HEK293 (cell line): ENCODE measurements at regions not wholly inside any gene's neighbourhood (a gene's known extent, or its start where the extent isn't known, plus 50 kb on each side); places are given as distances from the start of the nearest gene placed in this dataset.

Experiments used
- CTCF ChIA-PET: fragments of 350-600 bp; formaldehyde crosslinking; extraction: SDS; loops from one replicate; lab custom pipeline; 2021; ENCODE audit warnings: antibody characterized with exemption; lab: Yijun Ruan, JAX
- POLR2A ChIA-PET: fragments of 300-600 bp; formaldehyde crosslinking; extraction: SDS; loops from one replicate; lab custom pipeline; 2020; ENCODE audit warnings: antibody characterized with exemption, inconsistent platforms; lab: Yijun Ruan, JAX
- H3K27ac ChIP-seq: fragments of 200-500 bp; sonication (Bioruptor generic); 2 replicates; pipeline ENCODE4 v1.5.1; 2014; ENCODE audit warnings: low read depth, low read length, control low read depth, inconsistent platforms; ENCODE audit errors: extremely low read depth
- H3K36me3 ChIP-seq, 2 experiments: fragments of 200-500 bp in 1 of 2; sonication (Bioruptor generic) in 1 of 2; 1 replicate in 1 of 2; 2 replicates in 1 of 2; pipeline ENCODE4 v1.5.1; 2014 to 2017; ENCODE audit warnings: inconsistent platforms in 2 of 2, low read length in 2 of 2; ENCODE audit not compliant: control insufficient read depth in 2 of 2, insufficient read depth in 1 of 2
- H3K4me1 ChIP-seq: fragments of 200-500 bp; sonication (Bioruptor generic); 2 replicates; pipeline ENCODE4 v1.5.1; 2014; ENCODE audit warnings: mild to moderate bottlenecking, low read length, inconsistent platforms; ENCODE audit not compliant: control insufficient read depth, insufficient read depth
- H3K4me3 ChIP-seq: 2 replicates; pipeline ENCODE4 v1.5.1; 2011; ENCODE audit warnings: low read depth, mild to moderate bottlenecking, control low read depth, low read length, moderate library complexity
- H3K9me3 ChIP-seq: fragments of 200-500 bp; sonication (Bioruptor generic); 2 replicates; pipeline ENCODE4 v1.5.1; 2014; ENCODE audit warnings: low read depth, low read length, inconsistent platforms; ENCODE audit not compliant: control insufficient read depth, insufficient read depth
- BCL11A ChIP-seq: fragments of 450-650 bp; formaldehyde crosslinking; IDR thresholded peaks from 2 replicates; pipeline ENCODE4 v1.5.1; 2016; ENCODE audit warnings: low read depth, missing biosample characterization, missing genetic modification characterization
- HOXC10 ChIP-seq: sonication (generic); formaldehyde crosslinking; IDR thresholded peaks from 2 replicates; pipeline ENCODE4 v1.8.1; 2023; ENCODE audit warnings: mild to moderate bottlenecking, missing genetic modification reagents
- IKZF3 ChIP-seq: fragments of 450-650 bp; IDR thresholded peaks from 2 replicates; pipeline ENCODE4 v1.5.0; 2018; ENCODE audit warnings: missing biosample characterization, mild to moderate bottlenecking, missing genetic modification characterization, moderate library complexity
- KLF9 ChIP-seq: fragments of 450-650 bp; formaldehyde crosslinking; IDR thresholded peaks from 2 replicates; pipeline ENCODE4 v1.5.1; 2016; ENCODE audit warnings: missing biosample characterization, missing genetic modification characterization, low read depth
- SP2 ChIP-seq: fragments of 450-650 bp; formaldehyde crosslinking; IDR thresholded peaks from 2 replicates; pipeline ENCODE4 v1.5.1; 2016; ENCODE audit warnings: missing biosample characterization, missing genetic modification characterization
- ZBTB1 ChIP-seq: fragments of 450-650 bp; formaldehyde crosslinking; IDR thresholded peaks from 2 replicates; pipeline ENCODE4 v1.5.1; 2016; ENCODE audit warnings: missing biosample characterization, missing genetic modification characterization
- ZBTB17 ChIP-seq: fragments of 450-650 bp; formaldehyde crosslinking; IDR thresholded peaks from 2 replicates; pipeline ENCODE4 v1.5.1; 2016; ENCODE audit warnings: missing biosample characterization, missing genetic modification characterization
- ZBTB7A ChIP-seq: fragments of 450-650 bp; formaldehyde crosslinking; IDR thresholded peaks from 2 replicates; pipeline ENCODE4 v1.5.1; 2016; ENCODE audit warnings: low read depth, missing biosample characterization, missing genetic modification characterization
- ZNF16 ChIP-seq: fragments of 450-650 bp; formaldehyde crosslinking; IDR thresholded peaks from 2 replicates; pipeline ENCODE4 v1.5.1; 2016; ENCODE audit warnings: low read depth, missing biosample characterization, missing genetic modification characterization
- ZNF221 ChIP-seq: fragments of 450-650 bp; formaldehyde crosslinking; IDR thresholded peaks from 2 replicates; pipeline ENCODE4 v1.5.1; 2017; ENCODE audit warnings: missing biosample characterization, missing genetic modification characterization, borderline replicate concordance
- ZNF292 ChIP-seq: fragments of 450-650 bp; formaldehyde crosslinking; IDR thresholded peaks from 2 replicates; pipeline ENCODE4 v1.5.1; 2016; ENCODE audit warnings: low read depth, missing biosample characterization, missing genetic modification characterization, borderline replicate concordance
- ZNF324 ChIP-seq: fragments of 450-650 bp; formaldehyde crosslinking; IDR thresholded peaks from 2 replicates; pipeline ENCODE4 v1.5.1; 2016; ENCODE audit warnings: missing biosample characterization, missing genetic modification characterization
- ZNF341 ChIP-seq: fragments of 450-650 bp; formaldehyde crosslinking; IDR thresholded peaks from 2 replicates; pipeline ENCODE4; 2016; ENCODE audit warnings: low read depth, missing biosample characterization, missing genetic modification characterization
- ZNF426 ChIP-seq: fragments of 450-650 bp; formaldehyde crosslinking; IDR thresholded peaks from 2 replicates; pipeline ENCODE4 v1.5.1; 2017; ENCODE audit warnings: missing biosample characterization, missing genetic modification characterization, mild to moderate bottlenecking, inconsistent platforms, moderate library complexity
- ZNF473 ChIP-seq: fragments of 450-650 bp; formaldehyde crosslinking; IDR thresholded peaks from 2 replicates; pipeline ENCODE4 v1.5.1; 2017; ENCODE audit warnings: missing biosample characterization, missing genetic modification characterization
- ZNF571 ChIP-seq: fragments of 450-650 bp; formaldehyde crosslinking; IDR thresholded peaks from 2 replicates; pipeline ENCODE4 v1.5.0; 2017; ENCODE audit warnings: missing biosample characterization, missing genetic modification characterization
- ZNF621 ChIP-seq: fragments of 450-650 bp; formaldehyde crosslinking; IDR thresholded peaks from 2 replicates; pipeline ENCODE4 v1.5.1; 2017; ENCODE audit warnings: missing biosample characterization, missing genetic modification characterization
- ZNF792 ChIP-seq: fragments of 450-650 bp; formaldehyde crosslinking; IDR thresholded peaks from 2 replicates; pipeline ENCODE4 v1.5.1; 2016; ENCODE audit warnings: missing biosample characterization, missing genetic modification characterization
- TF ChIP-seq, protein P1 (sequence below): fragments of 450-650 bp; formaldehyde crosslinking; IDR thresholded peaks from 2 replicates; pipeline ENCODE4 v1.5.1; 2016; ENCODE audit warnings: missing biosample characterization, missing genetic modification characterization
- TF ChIP-seq, protein P2 (sequence below): fragments of 450-650 bp; formaldehyde crosslinking; IDR thresholded peaks from 2 replicates; pipeline ENCODE4 v1.5.1; 2016; ENCODE audit warnings: missing biosample characterization, missing genetic modification characterization
- TF ChIP-seq, protein P3 (sequence below): fragments of 450-650 bp; formaldehyde crosslinking; IDR thresholded peaks from 2 replicates; pipeline ENCODE4 v1.5.1; 2016; ENCODE audit warnings: missing biosample characterization, missing genetic modification characterization
- TF ChIP-seq, protein P4 (sequence below): fragments of 450-650 bp; formaldehyde crosslinking; IDR thresholded peaks from 2 replicates; pipeline ENCODE4 v1.5.1; 2017; ENCODE audit warnings: missing biosample characterization, missing genetic modification characterization
- TF ChIP-seq, protein P5 (sequence below): fragments of 450-650 bp; formaldehyde crosslinking; IDR thresholded peaks from 2 replicates; pipeline ENCODE4 v1.5.1; 2016; ENCODE audit warnings: missing biosample characterization, missing genetic modification characterization

DNA sequence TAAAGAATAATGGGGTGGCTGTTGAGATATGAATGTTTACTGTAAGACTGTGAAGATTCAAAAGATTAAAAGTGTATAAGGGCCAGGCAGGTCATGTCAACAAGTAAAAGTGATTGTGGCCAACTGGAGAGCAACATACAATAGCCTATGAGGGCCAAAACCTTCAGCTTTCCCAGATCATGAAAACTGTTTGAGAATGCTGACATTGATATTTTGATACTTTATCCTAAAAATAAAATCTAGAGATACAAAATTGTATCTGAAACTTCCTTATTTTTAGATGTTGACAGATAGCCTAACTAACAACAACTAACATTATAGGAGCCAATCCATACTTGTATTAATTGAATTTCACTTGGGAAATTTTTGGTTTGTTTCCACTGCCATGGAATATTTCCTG lies 70.3 kb upstream of the PAK5 start (continued):
- TF ChIP-seq, protein P1, sequence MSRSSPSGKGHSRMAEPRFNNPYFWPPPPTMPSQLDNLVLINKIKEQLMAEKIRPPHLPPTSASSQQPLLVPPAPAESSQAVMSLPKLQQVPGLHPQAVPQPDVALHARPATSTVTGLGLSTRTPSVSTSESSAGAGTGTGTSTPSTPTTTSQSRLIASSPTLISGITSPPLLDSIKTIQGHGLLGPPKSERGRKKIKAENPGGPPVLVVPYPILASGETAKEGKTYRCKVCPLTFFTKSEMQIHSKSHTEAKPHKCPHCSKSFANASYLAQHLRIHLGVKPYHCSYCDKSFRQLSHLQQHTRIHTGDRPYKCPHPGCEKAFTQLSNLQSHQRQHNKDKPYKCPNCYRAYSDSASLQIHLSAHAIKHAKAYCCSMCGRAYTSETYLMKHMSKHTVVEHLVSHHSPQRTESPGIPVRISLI (tag by site-specific recombination), result no peak
- no peak for TF ChIP-seq ZNF473 (tag by site-specific recombination)
- no peak for TF ChIP-seq ZNF621 (tag by site-specific recombination)

DNA sequence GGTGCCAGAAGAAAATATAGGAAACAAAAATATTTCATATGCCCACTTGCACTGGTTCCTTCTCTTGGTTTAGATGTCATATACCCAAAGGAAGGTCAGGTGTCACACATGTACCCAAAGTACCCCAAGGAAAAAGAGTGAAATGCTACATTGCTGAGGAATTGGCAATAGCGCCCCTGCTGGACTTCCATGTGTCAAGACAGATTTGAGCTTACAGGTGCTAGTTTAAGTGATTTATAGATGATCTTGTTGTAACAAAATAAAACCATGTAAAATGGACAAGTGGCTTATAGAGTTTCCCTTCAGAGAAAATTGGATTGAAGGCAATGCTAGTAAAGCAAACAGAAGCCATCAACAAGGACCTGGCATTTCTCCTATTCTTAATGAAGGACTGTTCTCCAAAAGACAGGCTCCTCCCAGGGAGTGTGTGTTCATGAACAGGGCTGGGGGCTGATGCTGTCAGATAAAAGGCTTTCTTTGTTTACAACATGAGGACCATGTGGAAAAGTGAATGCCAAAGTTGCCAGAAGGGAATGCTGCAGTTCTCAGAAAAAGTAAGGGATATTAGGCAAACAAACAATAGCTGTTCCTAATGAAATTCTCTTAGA lies 64.3 kb upstream of the PAK5 start:
- ChIA-PET POLR2A (no interaction called here), CTCF (interaction anchor here (0.5 to 5.6 kb wide), 31 partner anchors 9 to 1817 kb away, joined by 3 to 54 read pairs (median 4); partner anchors contain the start of genes ANKEF1 and SLX4IP)
- TF ChIP-seq, protein P2, sequence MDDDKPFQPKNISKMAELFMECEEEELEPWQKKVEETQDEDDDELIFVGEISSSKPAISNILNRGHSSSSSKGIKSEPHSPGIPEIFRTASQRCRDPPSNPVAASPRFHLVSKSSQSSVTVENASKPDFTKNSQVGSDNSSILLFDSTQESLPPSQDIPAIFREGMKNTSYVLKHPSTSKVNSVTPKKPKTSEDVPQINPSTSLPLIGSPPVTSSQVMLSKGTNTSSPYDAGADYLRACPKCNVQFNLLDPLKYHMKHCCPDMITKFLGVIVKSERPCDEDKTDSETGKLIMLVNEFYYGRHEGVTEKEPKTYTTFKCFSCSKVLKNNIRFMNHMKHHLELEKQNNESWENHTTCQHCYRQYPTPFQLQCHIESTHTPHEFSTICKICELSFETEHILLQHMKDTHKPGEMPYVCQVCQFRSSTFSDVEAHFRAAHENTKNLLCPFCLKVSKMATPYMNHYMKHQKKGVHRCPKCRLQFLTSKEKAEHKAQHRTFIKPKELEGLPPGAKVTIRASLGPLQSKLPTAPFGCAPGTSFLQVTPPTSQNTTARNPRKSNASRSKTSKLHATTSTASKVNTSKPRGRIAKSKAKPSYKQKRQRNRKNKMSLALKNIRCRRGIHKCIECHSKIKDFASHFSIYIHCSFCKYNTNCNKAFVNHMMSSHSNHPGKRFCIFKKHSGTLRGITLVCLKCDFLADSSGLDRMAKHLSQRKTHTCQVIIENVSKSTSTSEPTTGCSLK (tag by site-specific recombination), result no peak
- TF ChIP-seq SP2, result no peak
- no peak for TF ChIP-seq ZNF16 (tag by site-specific recombination)
- TF ChIP-seq, protein P3, sequence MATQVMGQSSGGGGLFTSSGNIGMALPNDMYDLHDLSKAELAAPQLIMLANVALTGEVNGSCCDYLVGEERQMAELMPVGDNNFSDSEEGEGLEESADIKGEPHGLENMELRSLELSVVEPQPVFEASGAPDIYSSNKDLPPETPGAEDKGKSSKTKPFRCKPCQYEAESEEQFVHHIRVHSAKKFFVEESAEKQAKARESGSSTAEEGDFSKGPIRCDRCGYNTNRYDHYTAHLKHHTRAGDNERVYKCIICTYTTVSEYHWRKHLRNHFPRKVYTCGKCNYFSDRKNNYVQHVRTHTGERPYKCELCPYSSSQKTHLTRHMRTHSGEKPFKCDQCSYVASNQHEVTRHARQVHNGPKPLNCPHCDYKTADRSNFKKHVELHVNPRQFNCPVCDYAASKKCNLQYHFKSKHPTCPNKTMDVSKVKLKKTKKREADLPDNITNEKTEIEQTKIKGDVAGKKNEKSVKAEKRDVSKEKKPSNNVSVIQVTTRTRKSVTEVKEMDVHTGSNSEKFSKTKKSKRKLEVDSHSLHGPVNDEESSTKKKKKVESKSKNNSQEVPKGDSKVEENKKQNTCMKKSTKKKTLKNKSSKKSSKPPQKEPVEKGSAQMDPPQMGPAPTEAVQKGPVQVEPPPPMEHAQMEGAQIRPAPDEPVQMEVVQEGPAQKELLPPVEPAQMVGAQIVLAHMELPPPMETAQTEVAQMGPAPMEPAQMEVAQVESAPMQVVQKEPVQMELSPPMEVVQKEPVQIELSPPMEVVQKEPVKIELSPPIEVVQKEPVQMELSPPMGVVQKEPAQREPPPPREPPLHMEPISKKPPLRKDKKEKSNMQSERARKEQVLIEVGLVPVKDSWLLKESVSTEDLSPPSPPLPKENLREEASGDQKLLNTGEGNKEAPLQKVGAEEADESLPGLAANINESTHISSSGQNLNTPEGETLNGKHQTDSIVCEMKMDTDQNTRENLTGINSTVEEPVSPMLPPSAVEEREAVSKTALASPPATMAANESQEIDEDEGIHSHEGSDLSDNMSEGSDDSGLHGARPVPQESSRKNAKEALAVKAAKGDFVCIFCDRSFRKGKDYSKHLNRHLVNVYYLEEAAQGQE, result no peak
- TF ChIP-seq ZBTB17 (tag by site-specific recombination), result no peak
- TF ChIP-seq ZNF292 (tag by site-specific recombination), result no peak
- no peak for TF ChIP-seq ZNF426 (tag by site-specific recombination)
- TF ChIP-seq ZBTB7A (tag by site-specific recombination), result no peak
- TF ChIP-seq IKZF3 (tag by site-specific recombination), result no peak
- TF ChIP-seq ZNF792 (tag by site-specific recombination), result no peak
- no peak for TF ChIP-seq ZNF341 (tag by site-specific recombination)

DNA sequence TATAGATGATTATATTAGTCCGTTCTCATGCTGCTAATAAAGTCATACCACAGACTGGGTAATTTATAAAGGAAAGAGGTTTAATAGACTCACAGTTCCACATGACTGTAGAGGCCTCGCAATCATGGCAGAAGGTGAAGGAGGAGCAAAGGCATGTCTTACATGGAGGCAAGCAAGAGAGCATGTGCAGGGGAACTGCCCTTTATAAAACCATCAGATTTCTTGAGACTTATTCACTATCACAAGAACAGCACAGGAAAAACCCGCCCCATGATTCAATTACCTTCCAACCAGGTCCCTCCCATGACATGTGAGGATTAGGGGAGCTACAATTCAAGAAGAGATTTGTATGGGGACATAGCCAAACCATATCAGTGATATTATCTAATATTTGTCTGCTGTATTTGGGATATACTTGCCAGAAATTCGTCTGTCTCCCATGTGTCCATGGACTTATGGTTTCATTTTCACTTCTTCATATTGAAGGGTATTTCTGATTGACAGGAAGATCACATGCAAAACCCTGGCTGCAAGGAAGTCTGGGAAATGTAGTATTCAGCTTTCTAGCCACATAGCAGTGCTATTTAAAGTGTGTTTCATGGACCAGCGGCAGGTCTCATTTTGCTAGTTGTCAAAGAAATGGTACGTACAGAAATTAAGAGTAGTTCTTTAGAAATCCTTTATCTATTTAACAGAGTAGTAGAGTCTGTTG lies 50.5 kb upstream of the PAK5 start:
- Histone ChIP-seq H3K27ac (no peak overlapping the region), H3K9me3 (no peaks in the 10 kb centered on the region), H3K4me1 (no peaks in the 10 kb centered on the region), H3K36me3 (no peaks in the 10 kb centered on the region), H3K4me3 (no peak overlapping the region)
- ChIA-PET CTCF (interaction anchor here (1.3 kb wide), 1 partner anchor 14 kb away, joined by 4 read pairs; no protein-coding TSS in a partner anchor), POLR2A (no interaction called here)
- no peak for TF ChIP-seq HOXC10 (CRISPR knock-in tag)
- no peak for TF ChIP-seq ZBTB1
- TF ChIP-seq KLF9, result no peak
- no peak for TF ChIP-seq BCL11A (tag by site-specific recombination)
- no peak for TF ChIP-seq ZNF571 (tag by site-specific recombination)
- TF ChIP-seq, protein P4, sequence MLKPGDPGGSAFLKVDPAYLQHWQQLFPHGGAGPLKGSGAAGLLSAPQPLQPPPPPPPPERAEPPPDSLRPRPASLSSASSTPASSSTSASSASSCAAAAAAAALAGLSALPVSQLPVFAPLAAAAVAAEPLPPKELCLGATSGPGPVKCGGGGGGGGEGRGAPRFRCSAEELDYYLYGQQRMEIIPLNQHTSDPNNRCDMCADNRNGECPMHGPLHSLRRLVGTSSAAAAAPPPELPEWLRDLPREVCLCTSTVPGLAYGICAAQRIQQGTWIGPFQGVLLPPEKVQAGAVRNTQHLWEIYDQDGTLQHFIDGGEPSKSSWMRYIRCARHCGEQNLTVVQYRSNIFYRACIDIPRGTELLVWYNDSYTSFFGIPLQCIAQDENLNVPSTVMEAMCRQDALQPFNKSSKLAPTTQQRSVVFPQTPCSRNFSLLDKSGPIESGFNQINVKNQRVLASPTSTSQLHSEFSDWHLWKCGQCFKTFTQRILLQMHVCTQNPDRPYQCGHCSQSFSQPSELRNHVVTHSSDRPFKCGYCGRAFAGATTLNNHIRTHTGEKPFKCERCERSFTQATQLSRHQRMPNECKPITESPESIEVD (tag by site-specific recombination), result no peak
- TF ChIP-seq ZNF221 (tag by site-specific recombination), result no peak
- TF ChIP-seq ZNF324 (tag by site-specific recombination), result no peak
- TF ChIP-seq, protein P5, sequence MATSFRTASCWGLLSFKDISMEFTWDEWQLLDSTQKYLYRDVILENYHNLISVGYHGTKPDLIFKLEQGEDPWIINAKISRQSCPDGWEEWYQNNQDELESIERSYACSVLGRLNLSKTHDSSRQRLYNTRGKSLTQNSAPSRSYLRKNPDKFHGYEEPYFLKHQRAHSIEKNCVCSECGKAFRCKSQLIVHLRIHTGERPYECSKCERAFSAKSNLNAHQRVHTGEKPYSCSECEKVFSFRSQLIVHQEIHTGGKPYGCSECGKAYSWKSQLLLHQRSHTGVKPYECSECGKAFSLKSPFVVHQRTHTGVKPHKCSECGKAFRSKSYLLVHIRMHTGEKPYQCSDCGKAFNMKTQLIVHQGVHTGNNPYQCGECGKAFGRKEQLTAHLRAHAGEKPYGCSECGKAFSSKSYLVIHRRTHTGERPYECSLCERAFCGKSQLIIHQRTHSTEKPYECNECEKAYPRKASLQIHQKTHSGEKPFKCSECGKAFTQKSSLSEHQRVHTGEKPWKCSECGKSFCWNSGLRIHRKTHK, result no peak

More for the DNA sequence above, 64.3 kb upstream of the PAK5 start:
- Histone ChIP-seq H3K36me3 (no peaks in the 10 kb centered on the region), H3K4me1 (no peaks in the 10 kb centered on the region), H3K27ac (no peak overlapping the region), H3K9me3 (no peaks in the 10 kb centered on the region), H3K4me3 (no peak overlapping the region)
